HL-60 (cell line): ENCODE measurements at regions not wholly inside any gene's neighbourhood (a gene's known extent, or its start where the extent isn't known, plus 50 kb on each side); places are given as distances from the start of the nearest gene placed in this dataset.

Experiments
- DNase-seq, 2 experiments: peaks; one replicate each; pipeline ENCODE4 v3.0.0-alpha.2; 2010 to 2020; ENCODE audit warnings: low read depth in 1 of 2, low spot score in 1 of 2
- H3K27ac ChIP-seq: fragments of 250-450 bp; sonication (Bioruptor Pico); replicated peaks from 2 replicates; pipeline ENCODE4 v1.5.1; 2020; ENCODE audit warnings: mild to moderate bottlenecking, moderate library complexity
- H3K27me3 ChIP-seq: fragments of 250-450 bp; sonication (Bioruptor Pico); 2 replicates; pipeline ENCODE4 v1.5.1; 2021; ENCODE audit warnings: mild to moderate bottlenecking, moderate library complexity; ENCODE audit not compliant: insufficient read depth, poor library complexity, severe bottlenecking
- H3K4me3 ChIP-seq: replicated peaks from 2 replicates; pipeline ENCODE4 v1.5.1; 2011; ENCODE audit warnings: mild to moderate bottlenecking, control low read depth, low read length; ENCODE audit not compliant: insufficient read depth
- CTCF ChIP-seq: IDR thresholded peaks from one replicate; pipeline ENCODE4 v1.5.1; 2011; ENCODE audit warnings: low read length, control low read depth, inconsistent platforms; ENCODE audit not compliant: insufficient read depth
- GABPA ChIP-seq: IDR thresholded peaks from 2 replicates; pipeline ENCODE4 v1.6.1; 2012; ENCODE audit warnings: low read depth
- POLR2AphosphoS5 ChIP-seq: IDR thresholded peaks from 2 replicates; pipeline ENCODE4 v1.6.1; 2012; ENCODE audit warnings: low read depth
- REST ChIP-seq: IDR thresholded peaks from 2 replicates; pipeline ENCODE4 v1.6.1; 2012; ENCODE audit warnings: low read depth; ENCODE audit not compliant: insufficient replicate concordance
- SPI1 ChIP-seq: IDR thresholded peaks from 2 replicates; pipeline ENCODE4 v1.6.1; 2012; ENCODE audit warnings: low read depth, mild to moderate bottlenecking, borderline replicate concordance

DNA sequence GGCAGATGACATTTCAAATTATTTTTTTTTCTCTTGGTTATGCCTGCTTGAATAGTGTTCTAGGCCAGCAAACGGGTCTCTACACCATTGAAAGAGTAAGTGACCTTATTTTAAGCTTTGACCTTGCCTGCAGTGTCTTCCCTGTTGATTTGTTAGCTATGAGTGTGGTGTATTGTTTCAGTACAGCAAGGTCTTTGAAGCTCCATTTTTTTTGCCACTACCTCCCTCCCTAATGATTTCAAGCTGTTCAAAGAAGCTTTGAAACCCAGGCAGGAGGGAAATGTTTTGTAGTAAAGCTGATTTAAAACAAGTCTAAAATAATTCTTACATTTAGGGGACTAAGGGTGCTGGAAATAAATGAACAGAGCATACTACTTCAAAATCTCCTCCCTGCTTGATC, 1249.8 kb downstream of the ROBO1 start:
- Histone ChIP-seq H3K4me3 (no peak overlapping the region), H3K27me3 (no peaks in the 10 kb centered on the region), H3K27ac (no peak overlapping the region)
- no peak for DNase-seq
- TF ChIP-seq SPI1: no peak
- TF ChIP-seq REST: no peak
- TF ChIP-seq POLR2AphosphoS5: no peak
- no peak for TF ChIP-seq CTCF
- no peak for TF ChIP-seq GABPA

DNA sequence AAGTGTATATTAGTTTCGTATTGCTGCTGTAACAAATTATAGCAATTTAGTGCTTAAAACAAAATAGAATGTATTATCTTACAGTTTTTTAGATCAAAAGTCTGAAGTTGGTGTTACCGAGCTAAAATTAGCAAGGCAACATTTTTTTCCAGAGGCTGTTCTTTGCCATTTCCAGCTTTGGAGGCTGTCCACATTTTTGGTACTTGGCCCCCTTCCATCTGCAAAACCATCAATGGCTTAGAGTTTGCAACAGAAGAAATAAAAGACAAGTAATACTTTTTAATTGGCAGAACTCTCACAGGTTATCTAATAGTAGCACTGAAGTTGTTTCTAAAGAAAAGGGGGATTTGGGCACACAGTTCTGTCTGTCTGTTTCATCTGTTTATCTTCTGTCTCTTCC, 1248.5 kb downstream of the ROBO1 start:
- H3K27ac ChIP-seq: no peak overlapping the region
- no peak for TF ChIP-seq REST
- no peak for TF ChIP-seq GABPA
- TF ChIP-seq SPI1: no peak
- TF ChIP-seq POLR2AphosphoS5: no peak
- no peak for DNase-seq
- H3K27me3 ChIP-seq: no peaks in the 10 kb centered on the region
- H3K4me3 ChIP-seq: no peak overlapping the region

GRCh38 chr3:78529601-78530000, 1238.2 kb downstream of the ROBO1 start:
- DNase-seq: no peak
- TF ChIP-seq REST: no peak
- no peak for TF ChIP-seq GABPA
- no peak for TF ChIP-seq POLR2AphosphoS5
- no peak for TF ChIP-seq CTCF
- TF ChIP-seq SPI1: no peak
- Histone ChIP-seq H3K4me3 (no peak overlapping the region), H3K27me3 (no peaks in the 10 kb centered on the region), H3K27ac (no peak overlapping the region)

GRCh38 chr3:78540485-78540884, 1227.3 kb downstream of the ROBO1 start:
- no peaks in the 10 kb centered on the region for H3K27me3 ChIP-seq
- no peak overlapping the region for H3K4me3 ChIP-seq
- DNase-seq: no peak
- no peak overlapping the region for H3K27ac ChIP-seq
- TF ChIP-seq SPI1 (no peak), REST (no peak), CTCF (no peak), GABPA (no peak), POLR2AphosphoS5 (no peak)
